ENCODE measurements at regions not wholly inside any gene's neighbourhood (a gene's known extent, or its start where the extent isn't known, plus 50 kb on each side); places are given as distances from the start of the nearest gene placed in this dataset.

GRCh38 chr13:76175961-76176725, 540.0 kb downstream of the LMO7 start:
- TF ChIP-seq CTCF (IDR thresholded peaks at IDR 0.05; ENCODE audit: low read depth, low read length): no peak
- Histone ChIP-seq H3K4me3 (ENCODE audit: low read depth, low read length) (no peak overlapping the region), H3K4me1 (no peaks in the 10 kb centered on the region), H3K9me3 (no peaks in the 10 kb centered on the region), H3K36me3 (no peaks in the 10 kb centered on the region), H3K27me3 (no peaks in the 10 kb centered on the region)
- DNase-seq: no peak

GRCh38 chr13:76168661-76169060, 532.5 kb downstream of the LMO7 start:
- DNase-seq: no peak
- Histone ChIP-seq H3K9me3 (no peaks in the 10 kb centered on the region), H3K27me3 (no peaks in the 10 kb centered on the region), H3K4me3 (ENCODE audit: low read depth, low read length) (no peak overlapping the region), H3K4me1 (no peaks in the 10 kb centered on the region), H3K36me3 (no peaks in the 10 kb centered on the region)
- no peak for TF ChIP-seq CTCF (IDR thresholded peaks at IDR 0.05; ENCODE audit: low read depth, low read length)

- Histone ChIP-seq H3K4me3 (ENCODE audit: low read depth, low read length) (no peak overlapping the region), H3K36me3 (no peaks in the 10 kb centered on the region), H3K9me3 (no peaks in the 10 kb centered on the region), H3K4me1 (no peaks in the 10 kb centered on the region), H3K27me3 (no peaks in the 10 kb centered on the region)
- no peak for DNase-seq
- no peak for TF ChIP-seq CTCF (IDR thresholded peaks at IDR 0.05; ENCODE audit: low read depth, low read length)
These were observed 528.2 kb downstream of the LMO7 start for GRCh38 chr13:76164290-76164689.

- TF ChIP-seq CTCF (IDR thresholded peaks at IDR 0.05; ENCODE audit: low read depth, low read length): no peak
- Histone ChIP-seq H3K36me3 (no peaks in the 10 kb centered on the region), H3K4me3 (ENCODE audit: low read depth, low read length) (no peak overlapping the region), H3K9me3 (no peaks in the 10 kb centered on the region), H3K4me1 (no peaks in the 10 kb centered on the region), H3K27me3 (no peaks in the 10 kb centered on the region)
- DNase-seq: no peak
These were observed 527.6 kb downstream of the LMO7 start for GRCh38 chr13:76163761-76164160.

GRCh38 chr13:76160961-76161925, 525.1 kb downstream of the LMO7 start:
- DNase-seq: no peak
- TF ChIP-seq CTCF (IDR thresholded peaks at IDR 0.05; ENCODE audit: low read depth, low read length): no peak
- Histone ChIP-seq H3K9me3 (no peaks in the 10 kb centered on the region), H3K4me3 (ENCODE audit: low read depth, low read length) (no peak overlapping the region), H3K27me3 (no peaks in the 10 kb centered on the region), H3K36me3 (no peaks in the 10 kb centered on the region), H3K4me1 (no peaks in the 10 kb centered on the region)
